ENCODE measurements at regions not wholly inside any gene's neighbourhood (a gene's known extent, or its start where the extent isn't known, plus 50 kb on each side); places are given as distances from the start of the nearest gene placed in this dataset.
"Not testable (repeated sequence)": the region's sequence is repeated elsewhere in the genome, so short reads cannot be mapped to it uniquely, and the experiment has no call there.

DNA sequence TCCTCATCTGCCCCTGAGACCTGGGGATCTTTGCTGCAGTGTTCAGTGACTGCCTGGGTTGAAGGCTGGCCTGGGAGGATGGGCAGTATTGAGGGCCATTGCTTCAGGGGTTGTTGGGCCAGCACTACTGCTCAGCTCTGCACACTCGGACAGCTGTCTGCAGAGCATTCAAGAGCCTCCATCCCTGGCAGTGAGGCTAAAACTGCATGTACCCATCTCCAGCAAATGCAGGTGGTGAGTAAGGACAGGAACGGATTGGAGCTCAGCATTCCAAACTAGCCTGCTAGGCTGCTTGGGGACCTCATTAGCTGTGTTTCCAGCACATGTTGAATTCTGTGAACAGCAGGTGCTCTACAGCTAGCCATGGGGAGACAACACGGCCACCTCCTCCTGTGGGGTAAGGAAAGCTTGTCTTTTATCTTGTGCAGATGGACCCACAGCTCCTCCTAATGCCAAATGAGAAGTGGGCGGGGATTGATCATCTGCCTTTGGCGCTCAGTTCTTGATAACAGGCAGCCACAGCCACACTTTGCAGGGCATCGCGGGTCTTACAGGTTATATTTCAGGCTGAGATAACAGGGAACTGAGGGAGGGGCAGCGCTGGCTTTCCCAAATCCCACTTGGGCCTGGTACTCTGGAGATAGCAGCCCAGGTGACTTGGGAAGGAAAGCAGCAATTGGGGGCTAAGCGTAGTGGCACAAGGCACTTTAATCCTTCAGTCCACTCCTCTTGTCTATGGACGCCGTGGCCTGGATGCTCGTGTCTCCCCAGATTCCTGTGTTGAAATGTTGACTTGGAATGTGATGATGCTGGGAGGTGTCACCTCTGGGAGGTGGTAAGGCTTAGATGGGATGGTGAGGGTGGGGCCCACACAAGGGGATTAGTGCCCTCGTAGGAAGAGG, 254.5 kb upstream of the B3GAT1 start:
- DNase-seq (ENCODE audit: low read depth in 2 of 2), result no peak

DNA sequence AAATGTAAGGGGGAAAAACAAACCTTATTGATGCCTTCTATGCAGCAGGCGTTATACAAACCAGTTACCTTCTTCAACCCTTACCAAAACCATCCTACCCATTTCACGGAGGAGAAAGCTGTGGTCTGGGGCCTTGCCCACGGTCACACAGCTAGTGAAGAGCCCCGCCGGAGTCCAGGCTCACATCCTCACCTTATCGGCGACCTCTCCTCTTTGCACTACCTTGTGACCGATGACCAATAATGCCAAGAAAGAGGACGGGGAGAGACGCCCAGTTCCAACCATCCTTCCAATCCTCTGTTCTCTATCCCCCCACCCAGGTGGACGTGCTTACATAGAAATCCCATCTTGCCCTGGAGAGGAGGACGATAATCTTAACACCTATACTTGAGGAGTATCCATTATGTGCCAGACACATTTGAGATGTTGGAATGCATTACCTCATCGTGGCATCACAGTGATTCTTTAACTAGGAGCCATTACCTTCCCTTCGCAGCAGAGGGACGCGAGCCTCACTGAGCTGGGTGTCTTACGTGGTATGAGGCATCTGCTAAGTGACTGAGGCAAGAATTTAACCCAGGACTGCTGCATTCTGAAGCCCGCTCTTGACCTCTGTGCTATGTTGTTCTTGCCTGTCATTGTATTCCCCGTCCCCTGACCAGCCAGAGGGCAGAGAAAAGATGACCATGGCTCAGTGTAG, 253.7 kb upstream of the B3GAT1 start:
- DNase-seq (ENCODE audit: low read depth in 2 of 2), result no peak

DNA sequence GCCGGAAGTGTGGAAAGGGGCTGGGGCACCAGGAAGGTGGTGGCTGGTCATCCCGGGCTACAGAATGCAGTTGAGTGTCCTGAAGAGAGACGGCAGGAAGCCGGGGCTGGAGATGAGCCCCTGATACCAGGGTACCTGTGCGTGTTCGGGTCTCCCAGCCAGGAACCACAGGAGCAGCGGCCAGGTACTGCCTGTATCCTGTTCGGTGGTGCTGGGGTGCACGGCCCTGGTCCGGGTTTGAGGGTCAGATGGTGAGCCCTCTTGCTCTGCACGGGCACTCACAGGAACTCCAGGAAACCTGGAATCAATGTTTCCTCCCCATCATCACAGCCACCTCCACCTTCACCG, 253.1 kb upstream of the B3GAT1 start:
- no peak for DNase-seq (ENCODE audit: low read depth in 2 of 2)

DNA sequence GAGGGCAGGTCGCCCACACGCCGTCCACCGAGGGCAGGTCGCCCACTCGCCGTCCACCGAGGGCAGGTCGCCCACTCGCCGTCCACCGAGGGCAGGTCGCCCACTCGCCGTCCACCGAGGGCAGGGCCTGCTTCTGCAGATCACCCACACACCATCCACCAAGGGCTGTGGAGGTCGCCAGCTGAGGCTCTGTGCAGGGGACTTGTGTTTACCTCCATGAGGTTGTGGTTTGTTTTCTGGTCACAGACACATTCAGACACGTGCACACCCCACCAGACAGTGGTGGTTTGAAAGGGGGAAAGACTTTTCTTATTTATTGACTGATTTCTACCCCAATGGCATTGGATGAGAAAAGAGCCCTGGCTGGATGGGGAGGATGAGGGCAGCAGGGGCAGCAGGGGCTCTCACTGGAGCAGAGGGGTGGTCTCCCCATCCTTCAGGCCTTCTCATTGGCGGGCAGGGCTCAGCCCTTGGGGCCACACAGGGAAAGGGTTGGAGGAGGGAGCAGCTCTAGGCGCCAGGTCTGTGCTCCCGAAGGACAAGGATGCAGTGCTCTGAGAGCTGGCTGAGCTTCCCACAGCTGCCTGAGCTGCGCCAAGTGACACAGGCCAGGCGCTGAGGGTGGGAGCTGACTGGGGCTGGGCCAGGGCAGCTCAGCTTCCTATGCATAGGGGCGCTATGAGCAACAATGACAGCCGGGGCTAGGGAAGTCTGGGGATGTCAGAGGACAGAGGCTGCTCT, 252.6 kb upstream of the B3GAT1 start:
- no peak for DNase-seq (ENCODE audit: low read depth in 2 of 2)

DNA sequence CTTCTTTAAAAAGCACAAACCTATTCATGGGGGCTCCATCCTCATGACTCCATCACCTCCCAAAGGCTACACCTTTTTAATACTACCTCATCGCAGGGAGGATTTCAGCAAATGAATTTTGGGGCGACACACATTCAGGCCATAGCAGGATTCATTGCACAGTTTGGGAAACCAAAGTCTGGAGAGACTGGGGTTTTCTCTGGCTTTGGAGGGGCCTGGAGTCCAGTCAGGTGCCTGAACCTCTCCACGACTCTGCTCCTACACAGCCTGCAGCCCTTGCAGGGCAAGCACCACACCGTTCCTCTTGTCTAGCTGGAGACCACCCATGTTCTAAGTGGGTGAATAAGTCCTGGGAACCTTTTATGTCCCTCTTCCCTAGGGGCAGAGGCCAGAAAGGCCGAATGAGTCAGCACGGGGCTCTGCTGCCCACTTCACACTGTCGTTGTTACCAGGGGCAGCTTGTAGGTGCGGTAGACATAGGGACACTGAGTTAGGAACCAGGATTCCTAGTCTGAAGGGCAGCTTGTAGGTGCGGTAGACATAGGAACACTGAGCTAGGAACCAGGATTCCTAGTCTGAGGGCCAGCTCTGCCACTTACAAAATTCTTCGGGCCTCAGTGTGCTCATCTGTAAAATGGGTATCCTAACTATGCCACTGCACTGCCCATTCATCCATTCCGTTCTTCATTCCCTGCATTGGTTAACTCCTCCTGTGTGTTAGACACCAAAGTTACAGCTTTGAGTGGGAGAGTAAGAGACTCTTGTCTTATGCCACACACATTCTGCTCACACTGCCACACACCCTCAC, 251.7 kb upstream of the B3GAT1 start:
- DNase-seq (ENCODE audit: low read depth in 2 of 2), result no peak

DNA sequence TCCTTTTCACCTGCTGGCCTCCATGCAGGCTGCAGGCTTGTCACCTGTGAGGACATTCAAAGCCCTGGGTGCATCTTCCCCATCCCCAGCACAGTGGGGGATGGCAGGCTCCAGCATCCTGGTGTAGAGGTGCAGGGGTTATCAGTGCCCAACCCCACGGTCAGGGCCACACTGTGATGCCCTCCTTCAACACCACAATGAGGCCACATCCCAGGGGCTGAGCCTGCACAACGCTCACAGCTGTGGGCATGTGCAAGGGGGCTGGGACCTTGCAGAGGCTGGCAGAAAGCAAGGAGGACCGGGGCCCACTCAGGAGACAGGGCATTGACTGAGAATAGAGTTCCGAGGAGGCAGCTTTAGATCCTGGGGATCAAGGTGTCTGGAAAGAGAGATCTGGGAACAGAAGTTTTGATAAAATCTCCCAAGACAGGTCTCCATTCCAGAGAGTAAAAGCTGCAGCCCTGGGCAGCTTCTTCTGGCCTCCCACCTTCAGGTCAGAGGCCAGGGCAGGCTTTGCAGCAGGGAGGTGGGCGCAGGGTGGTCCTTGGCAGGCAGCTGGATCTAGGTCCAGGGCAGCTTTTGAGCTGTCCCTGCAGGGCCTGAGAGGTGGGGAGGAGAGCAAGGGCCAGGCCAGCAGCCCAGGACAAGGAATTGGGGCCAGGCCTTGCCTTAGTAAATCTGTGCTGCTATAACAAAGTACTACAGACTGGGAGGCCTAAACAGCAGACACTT, 250.8 kb upstream of the B3GAT1 start:
- DNase-seq (ENCODE audit: low read depth in 2 of 2), result no peak

DNA sequence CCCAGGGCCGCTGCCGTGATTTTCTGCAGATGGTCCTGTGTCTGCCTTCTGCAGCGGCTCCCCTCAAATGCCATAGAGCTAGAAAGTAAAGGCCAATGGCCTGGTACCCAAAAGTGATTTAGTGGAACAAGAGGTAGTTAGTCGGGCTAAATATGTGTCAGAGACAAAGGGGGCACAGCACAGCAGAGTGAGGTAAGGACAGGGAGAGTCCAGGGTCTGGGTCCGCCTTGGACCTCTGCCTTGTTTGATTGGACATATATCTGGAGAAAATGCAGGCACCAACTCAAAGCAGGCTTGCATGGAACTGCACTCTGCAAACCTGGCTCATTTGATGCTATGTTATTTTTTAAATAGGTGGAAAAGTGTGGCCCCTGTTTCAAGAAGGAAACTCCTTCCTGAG, 249.6 kb upstream of the B3GAT1 start:
- DNase-seq (ENCODE audit: low read depth in 2 of 2), result no peak

DNA sequence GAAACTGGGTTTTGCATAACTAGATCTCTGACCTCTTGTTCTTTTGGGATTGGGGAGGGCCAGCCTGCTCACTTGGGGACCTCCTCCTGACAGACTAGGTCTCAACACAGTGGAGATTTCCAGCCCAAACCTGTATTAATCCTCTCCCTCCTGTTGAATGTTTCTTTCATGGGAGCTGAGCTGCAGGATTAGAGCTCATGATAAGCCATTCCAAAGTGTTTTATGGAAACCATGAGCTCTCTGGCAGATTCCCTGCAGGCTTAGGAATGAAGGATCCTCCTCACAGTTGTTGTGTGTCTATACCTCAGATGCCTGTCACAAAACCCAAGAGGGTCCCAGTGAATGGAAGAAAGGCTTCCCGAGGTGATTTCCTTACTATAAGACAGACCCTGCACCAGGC, 248.4 kb upstream of the B3GAT1 start:
- no peak for DNase-seq (ENCODE audit: low read depth in 2 of 2)

DNA sequence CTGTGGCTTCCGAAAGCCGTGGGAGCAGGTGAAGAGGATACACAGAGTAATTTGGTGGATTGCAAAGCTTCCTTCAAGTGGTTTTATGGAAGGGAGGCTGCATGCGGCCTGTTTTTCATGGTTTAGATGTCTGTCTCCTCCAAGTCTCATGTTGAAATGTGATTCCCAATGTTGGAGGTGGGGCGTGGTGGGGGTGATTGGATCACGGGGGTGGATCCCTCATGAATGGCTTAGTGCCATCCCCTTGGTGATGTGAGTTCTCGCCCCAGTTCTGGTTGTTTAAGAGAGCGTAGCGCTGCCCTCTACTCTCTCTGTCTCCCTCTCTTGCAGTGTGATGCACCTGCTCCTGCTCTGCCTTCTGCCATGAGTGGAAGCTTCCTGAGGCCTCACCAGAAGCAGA, 247.8 kb upstream of the B3GAT1 start:
- no peak for DNase-seq (ENCODE audit: low read depth in 2 of 2)

DNA sequence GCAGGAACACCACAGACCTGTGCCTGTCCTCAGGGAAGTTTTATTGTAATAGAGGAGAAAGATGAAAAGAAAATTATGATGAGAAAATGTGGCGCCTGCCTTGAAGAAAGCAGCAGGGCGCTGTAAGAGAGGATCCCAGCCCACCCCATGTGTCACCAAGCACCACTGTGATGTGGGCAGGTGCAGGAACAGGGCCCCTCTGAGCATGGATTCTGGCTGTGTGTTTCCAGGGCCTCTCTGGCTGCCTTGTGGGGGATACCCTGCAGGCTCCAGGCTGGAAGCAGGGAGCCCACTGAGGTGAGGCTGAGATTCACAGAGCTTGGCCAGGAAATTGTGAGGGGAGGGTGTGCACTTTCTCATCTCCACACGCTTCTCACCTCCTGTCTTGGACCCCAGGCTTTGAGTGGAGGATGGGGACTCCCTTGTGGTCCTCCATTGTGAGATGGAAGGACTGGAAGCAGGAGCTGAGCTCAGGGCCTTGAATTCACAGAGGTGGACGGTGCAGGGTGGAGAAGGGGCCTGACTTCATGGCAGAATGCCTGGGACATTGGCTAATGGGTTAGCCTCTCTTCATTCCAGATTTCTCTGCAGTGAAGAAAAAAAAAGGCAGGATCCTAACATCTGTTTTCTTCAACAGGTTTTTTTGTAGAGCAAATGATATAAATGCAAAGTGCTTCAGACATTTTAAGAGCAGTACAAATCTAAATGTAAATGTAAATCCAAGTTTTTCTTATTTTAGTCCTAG, 246.6 kb upstream of the B3GAT1 start:
- no peak for DNase-seq (ENCODE audit: low read depth in 2 of 2)

DNA sequence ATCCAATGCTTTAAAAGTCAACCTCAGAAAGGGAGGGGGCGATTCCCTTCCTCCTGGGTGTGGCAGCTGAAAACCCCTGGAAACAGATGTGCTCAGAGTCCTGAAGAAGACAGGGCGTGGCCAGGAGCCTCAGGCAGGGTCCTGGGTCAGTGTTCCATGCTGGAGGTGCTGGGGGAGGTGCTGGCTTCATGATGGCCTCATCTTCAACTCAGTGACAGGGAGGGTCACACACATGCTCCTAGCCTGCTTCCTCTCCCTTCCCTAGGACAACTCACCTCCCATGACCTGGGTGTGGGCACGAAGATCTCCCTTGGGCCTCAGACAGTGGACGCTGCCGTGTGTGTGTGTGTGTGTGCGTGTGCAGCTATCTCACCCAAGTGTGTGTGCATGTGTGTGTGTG, 245.6 kb upstream of the B3GAT1 start:
- no peak for DNase-seq (ENCODE audit: low read depth in 2 of 2)

DNA sequence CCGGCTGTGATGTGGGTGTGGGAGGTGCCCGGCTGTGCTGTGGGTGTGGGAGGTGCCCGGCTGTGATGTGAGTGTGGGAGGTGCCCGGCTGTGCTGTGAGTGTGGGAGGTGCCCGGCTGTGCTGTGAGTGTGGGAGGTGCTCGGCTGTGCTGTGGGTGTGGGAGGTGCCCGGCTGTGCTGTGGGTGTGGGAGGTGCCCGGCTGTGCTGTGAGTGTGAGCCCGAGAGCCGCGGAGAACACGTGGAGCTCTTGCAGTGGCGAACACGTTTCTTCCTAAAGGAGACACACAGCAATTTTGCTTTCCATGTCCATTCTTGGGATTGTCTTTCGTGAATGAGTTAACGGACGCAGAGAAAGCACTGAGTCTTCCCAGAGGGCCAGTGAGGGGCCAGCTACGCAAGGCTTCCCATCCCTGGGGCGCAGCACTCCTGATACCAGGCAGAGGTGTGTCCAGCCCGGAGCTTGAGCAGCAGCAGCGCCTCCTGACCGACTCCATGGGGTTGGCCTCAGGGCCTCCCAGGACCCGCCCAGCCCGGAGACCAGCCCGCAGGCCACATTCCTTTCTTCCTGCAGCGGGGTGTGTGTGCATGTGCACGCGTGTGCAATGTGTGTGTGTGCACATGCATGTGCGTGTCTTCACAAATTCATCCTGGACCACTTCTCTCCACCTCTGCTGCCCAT, 245.0 kb upstream of the B3GAT1 start:
- no peak for DNase-seq (ENCODE audit: low read depth in 2 of 2)

DNA sequence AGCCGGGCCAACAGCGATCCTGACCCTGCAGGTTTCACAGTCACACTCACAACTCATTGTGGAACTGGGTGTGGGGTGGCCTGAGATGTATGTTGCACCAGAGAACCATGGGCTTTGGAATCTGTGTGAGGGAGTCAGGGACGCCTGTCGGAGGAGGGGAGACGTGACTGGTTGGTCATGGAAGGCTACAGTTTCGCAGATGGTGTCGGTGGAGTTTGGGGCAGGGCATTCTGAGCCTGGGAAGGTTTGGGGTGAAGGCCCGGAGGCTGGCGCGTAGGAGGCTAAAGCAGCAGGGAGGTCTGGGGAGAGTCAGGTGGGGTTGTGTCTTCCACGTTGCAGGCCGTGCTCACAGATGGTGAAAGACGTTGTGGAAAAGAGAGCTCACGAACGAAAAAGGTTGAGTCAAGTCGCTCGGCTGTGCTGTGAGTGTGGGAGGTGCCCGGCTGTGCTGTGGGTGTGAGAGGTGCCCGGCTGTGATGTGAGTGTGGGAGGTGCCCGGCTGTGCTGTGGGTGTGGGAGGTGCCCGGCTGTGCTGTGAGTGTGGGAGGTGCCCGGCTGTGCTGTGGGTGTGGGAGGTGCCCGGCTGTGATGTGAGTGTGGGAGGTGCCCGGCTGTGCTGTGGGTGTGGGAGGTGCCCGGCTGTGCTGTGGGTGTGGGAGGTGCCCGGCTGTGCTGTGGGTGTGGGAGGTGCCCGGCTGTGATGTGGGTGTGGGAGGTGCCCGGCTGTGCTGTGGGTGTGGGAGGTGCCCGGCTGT, 244.2 kb upstream of the B3GAT1 start:
- DNase-seq (ENCODE audit: low read depth in 2 of 2), result not testable (repeated sequence)

DNA sequence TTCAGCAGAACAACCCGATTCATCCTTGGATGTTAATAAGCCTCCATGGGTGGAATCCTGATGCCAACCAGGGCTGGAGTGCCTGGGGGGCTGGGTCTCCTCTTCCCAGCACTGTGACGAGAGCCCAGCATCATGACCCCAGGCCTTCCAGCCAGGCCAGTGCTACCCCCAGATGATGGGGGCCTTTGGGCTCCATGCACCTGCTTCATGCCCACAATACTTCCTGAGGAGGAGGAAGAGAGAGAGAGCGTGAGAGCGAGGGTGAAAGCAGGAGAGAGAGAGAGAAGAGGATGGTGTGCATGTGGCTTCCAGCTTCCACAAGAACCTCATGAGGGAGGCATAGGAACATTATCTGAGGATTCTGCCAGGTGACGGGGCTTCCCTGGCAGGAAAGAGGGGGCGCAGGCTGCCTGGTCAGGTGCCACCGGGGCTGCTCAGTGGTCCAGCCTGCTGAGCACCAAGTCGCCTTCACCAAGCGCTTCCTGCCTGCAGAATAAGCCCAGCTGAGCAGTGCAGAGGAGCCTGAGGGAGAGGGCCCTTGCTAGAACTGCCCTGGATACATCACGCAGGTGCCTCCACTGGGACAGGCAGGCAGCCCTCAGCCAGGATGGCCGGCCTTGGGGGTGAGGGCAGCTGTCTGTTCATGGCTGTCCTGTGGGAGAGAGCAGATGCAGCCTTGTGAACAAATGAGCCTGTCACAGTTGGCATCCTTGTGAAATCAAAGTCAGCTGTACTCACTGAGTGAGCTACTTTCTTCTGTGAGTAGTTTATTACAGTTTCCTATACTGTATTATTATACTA, 243.3 kb upstream of the B3GAT1 start:
- DNase-seq (ENCODE audit: low read depth in 2 of 2), result no peak

DNA sequence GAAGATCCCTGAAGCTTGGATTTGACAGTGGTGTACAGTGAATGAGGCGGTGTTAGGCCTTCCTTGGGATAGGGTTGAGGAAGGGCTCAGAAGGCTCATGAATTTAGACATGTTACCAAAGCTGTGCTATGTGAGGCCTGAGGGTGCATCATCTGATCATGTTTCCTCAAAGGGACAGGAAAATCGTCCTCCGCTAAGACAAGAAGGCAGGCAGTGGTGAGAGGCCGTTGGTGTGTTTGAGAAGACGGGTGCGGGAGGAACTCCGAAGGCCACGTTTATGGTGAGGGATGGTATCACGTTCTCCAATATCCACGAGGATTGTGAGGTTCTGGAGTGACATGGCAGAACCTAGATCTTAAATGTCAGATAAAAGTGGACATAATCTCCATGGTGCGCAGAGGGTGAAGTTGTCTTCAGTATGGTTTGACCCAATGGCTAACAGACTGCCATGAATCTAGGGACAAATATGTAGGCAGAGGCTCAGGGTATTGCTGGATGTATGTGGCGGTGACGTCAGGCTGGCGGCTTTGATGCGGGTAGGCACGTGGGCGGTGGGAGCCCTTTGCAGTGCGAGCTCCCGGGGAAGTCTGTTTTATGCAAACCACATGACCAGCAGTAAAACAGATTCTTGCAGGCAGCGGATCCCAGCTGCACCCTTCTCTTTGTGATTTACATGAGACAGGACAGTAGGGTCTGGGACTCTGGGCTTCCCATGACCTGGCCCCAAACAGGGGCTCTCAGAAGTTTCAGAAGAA, 242.3 kb upstream of the B3GAT1 start:
- peak; percentile 16 to 33 for DNase-seq (ENCODE audit: low read depth in 2 of 2)

DNA sequence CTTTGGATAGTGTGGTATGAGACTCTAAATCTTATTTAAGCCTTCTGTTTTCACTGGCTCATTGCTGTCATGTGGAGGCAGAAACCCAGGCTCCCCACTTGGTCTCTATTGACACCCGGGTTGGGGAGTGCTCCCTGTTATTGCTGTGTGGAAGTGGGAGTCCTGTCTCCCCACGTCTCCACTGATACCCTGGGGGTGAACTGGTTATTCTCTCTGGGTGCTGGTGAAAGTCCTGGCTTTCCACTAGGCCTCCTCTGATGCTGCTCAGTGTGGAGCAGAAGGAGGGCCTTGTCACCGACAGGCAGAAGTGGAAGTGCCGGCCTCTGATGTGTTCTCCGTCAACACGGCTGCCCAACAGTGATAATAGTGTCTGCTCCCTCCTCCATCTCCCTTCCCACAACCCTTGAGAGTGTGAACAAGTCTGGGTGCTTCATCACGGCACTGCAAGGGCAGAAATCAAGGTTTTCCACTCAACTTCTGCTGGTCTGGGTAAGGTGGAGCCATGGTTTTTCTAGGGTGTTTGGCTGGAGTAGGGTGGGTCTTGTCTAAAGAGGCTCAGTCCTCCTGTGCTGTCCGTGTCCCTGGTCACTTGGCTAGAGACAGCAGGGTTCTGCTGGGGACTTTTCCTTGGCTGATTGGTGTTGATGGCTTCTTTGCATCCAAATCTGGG, 240.7 kb upstream of the B3GAT1 start:
- DNase-seq (ENCODE audit: low read depth in 2 of 2), result no peak
